NCI-H2196 treated with DMSO at 0.1 percent for 48 hours (cell line): ENCODE measurements at regions not wholly inside any gene's neighbourhood (a gene's known extent, or its start where the extent isn't known, plus 50 kb on each side); places are given as distances from the start of the nearest gene placed in this dataset.

Experiments used
- DNase-seq: peaks from one replicate; lab custom pipeline; 2025; ENCODE audit not compliant: unreplicated experiment; lab: John Stamatoyannopoulos, UW

- DNase-seq = no peak
Observed at GRCh38 chr12:115205755-115206308, 521.9 kb upstream of the TBX3 start.

GRCh38 chr12:115204957-115205754 is 521.2 kb upstream of the TBX3 start:
- DNase-seq = no peak

GRCh38 chr12:115203701-115204100 is 519.7 kb upstream of the TBX3 start:
- no peak for DNase-seq

GRCh38 chr12:115201966-115202365 is 518.0 kb upstream of the TBX3 start:
- DNase-seq = no peak

GRCh38 chr12:115199831-115200230 is 515.9 kb upstream of the TBX3 start:
- DNase-seq = no peak

- no peak for DNase-seq
Observed at GRCh38 chr12:115194857-115195256, 510.9 kb upstream of the TBX3 start.

GRCh38 chr12:115194448-115194847 is 510.5 kb upstream of the TBX3 start:
- no peak for DNase-seq

GRCh38 chr12:115191342-115191741 is 507.4 kb upstream of the TBX3 start:
- DNase-seq = no peak

GRCh38 chr12:115190010-115190770 is 506.2 kb upstream of the TBX3 start:
- DNase-seq = no peak

- peak; percentile 70 for DNase-seq
Observed at GRCh38 chr12:115185506-115185905, 501.5 kb upstream of the TBX3 start.

GRCh38 chr12:115183752-115184151 is 499.8 kb upstream of the TBX3 start:
- DNase-seq = no peak

- no peak for DNase-seq
Observed at GRCh38 chr12:115177899-115178298, 493.9 kb upstream of the TBX3 start.

GRCh38 chr12:115176741-115177400 is 492.9 kb upstream of the TBX3 start:
- no peak for DNase-seq

GRCh38 chr12:115174920-115175319 is 490.9 kb upstream of the TBX3 start:
- no peak for DNase-seq

- DNase-seq = no peak
Observed at GRCh38 chr12:115172521-115172920, 488.5 kb upstream of the TBX3 start.

- DNase-seq = no peak
Observed at GRCh38 chr12:115169981-115170380, 486.0 kb upstream of the TBX3 start.

GRCh38 chr12:115166698-115167315 is 482.8 kb upstream of the TBX3 start:
- no peak for DNase-seq

GRCh38 chr12:115163710-115164109 is 479.7 kb upstream of the TBX3 start:
- DNase-seq = no peak

GRCh38 chr12:115160271-115161128 is 476.5 kb upstream of the TBX3 start:
- no peak for DNase-seq

GRCh38 chr12:115158816-115159215 is 474.8 kb upstream of the TBX3 start:
- DNase-seq = no peak
